Activated naive CD8-positive, alpha-beta T cell treated with anti-CD3 and anti-CD28 coated beads for 36 hours (primary cell): ENCODE measurements at regions not wholly inside any gene's neighbourhood (a gene's known extent, or its start where the extent isn't known, plus 50 kb on each side); places are given as distances from the start of the nearest gene placed in this dataset.
"Not testable (repeated sequence)": the region's sequence is repeated elsewhere in the genome, so short reads cannot be mapped to it uniquely, and the experiment has no call there.

Source experiments
- DNase-seq: peaks from one replicate; pipeline ENCODE4 v3.0.0; 2021
- H3K27ac Mint-ChIP-seq: one replicate; pipeline ENCODE4 v1.8.0; 2022; ENCODE audit warnings: mild to moderate bottlenecking, moderate library complexity, mixed read lengths
- H3K27me3 Mint-ChIP-seq: one replicate; pipeline ENCODE4 v1.8.0; 2022; ENCODE audit warnings: mild to moderate bottlenecking, mixed read lengths
- H3K36me3 Mint-ChIP-seq: one replicate; pipeline ENCODE4 v1.8.0; 2021; ENCODE audit warnings: mild to moderate bottlenecking, mixed read lengths
- H3K4me1 Mint-ChIP-seq: one replicate; pipeline ENCODE4 v1.8.0; 2021; ENCODE audit warnings: mixed read lengths
- H3K4me3 Mint-ChIP-seq: one replicate; pipeline ENCODE4 v1.8.0; 2022; ENCODE audit warnings: mild to moderate bottlenecking, moderate library complexity, mixed read lengths
- H3K9me3 Mint-ChIP-seq: one replicate; pipeline ENCODE4 v1.8.0; 2022; ENCODE audit warnings: mixed read lengths

DNA sequence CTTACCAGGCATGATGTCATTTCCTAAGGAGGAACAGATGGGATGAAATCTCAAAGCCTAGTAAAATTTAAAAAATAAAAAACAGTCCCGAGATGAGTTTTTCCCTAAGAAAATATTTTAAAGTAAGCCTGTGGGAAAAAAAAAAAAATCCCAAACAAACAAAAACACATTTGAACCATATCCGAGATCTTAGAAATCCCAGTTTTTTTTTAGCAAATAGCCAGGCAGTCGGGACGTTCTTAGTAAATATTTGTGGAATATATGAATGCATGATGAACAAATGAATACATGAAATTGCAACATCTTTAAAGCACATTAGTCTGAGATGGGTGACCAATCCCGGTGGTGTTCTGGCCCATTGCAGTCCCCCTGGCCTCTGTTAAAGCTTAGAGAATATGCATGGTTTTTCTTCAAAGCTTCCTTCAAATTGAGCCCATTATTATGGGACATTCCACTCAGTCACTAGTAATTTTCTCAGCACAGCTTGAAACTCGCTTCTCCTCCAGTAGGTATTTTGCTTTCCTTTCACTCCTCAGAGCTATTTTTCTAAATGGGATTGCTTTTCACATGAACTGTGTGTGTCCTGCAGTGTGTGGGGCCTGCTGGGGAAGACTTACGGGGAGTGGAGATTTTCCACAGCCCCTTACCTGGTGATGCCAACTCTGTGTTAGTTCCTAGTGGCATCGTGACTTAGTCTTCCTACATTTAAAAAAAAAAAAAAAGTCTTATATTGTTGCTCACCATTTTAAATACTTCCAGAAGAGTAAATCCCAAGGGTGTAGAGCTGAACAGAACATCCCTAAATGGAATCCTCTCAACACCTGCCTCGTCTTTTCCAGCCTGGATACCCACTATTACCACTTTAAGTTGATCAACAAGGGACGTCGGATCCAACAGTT lies 255.6 kb upstream of the NBPF12 start:
- not testable (repeated sequence) for H3K27ac Mint-ChIP-seq

DNA sequence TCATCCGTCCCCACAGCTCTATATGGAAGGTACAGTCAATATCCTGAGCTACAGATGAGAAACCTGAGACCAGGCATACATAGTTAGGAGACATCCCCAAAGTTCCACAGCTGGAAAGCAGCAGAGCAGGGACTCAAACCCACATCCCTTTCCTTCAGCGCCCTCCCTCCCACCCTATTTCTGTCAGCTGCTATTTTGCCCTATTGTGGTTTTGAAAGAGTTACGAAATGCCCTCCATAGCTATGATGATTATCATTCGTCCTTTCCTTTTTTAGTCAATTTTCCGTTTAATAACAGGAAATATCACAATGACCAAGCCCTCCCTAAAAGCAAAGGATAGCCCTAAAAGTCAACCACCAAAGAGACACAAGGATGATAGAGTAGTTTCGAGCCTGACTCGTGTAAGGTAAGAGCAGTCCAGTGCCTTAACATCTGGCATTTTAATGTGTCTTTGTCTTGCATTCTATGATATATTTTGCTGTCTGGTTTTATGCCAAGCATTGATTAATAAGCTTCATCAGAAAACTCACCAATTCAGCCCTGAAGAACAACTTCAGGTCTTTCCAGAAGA lies 264.3 kb upstream of the NBPF12 start:
- DNase-seq, H3K4me1 Mint-ChIP-seq, H3K9me3 Mint-ChIP-seq, H3K36me3 Mint-ChIP-seq, H3K27ac Mint-ChIP-seq, H3K4me3 Mint-ChIP-seq, H3K27me3 Mint-ChIP-seq: not testable (repeated sequence)

More for the DNA sequence above, 255.6 kb upstream of the NBPF12 start:
- H3K9me3 Mint-ChIP-seq, DNase-seq, H3K4me1 Mint-ChIP-seq, H3K36me3 Mint-ChIP-seq, H3K4me3 Mint-ChIP-seq, H3K27me3 Mint-ChIP-seq: not testable (repeated sequence)

DNA sequence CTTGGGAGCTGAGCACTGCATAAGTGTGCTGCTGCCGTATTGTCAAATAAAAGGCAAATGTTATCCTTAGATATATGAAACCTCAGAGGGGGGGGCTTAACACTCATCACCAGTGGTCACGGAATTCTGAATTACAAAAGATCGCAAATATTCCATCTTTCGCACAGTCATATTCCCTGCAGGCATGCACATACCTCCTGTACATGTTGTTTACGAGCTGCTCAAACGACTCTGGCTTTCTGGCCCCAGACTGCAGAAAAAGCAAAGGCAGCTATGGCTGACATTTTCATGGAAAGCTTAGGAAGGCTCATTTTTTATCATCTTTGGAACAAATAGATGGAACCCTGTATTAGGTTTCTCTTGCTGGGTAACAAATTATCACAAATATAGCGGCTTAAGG lies 265.5 kb upstream of the NBPF12 start:
- not testable (repeated sequence) for H3K4me1 Mint-ChIP-seq, H3K27ac Mint-ChIP-seq, H3K27me3 Mint-ChIP-seq, H3K36me3 Mint-ChIP-seq, DNase-seq, H3K9me3 Mint-ChIP-seq, H3K4me3 Mint-ChIP-seq

DNA sequence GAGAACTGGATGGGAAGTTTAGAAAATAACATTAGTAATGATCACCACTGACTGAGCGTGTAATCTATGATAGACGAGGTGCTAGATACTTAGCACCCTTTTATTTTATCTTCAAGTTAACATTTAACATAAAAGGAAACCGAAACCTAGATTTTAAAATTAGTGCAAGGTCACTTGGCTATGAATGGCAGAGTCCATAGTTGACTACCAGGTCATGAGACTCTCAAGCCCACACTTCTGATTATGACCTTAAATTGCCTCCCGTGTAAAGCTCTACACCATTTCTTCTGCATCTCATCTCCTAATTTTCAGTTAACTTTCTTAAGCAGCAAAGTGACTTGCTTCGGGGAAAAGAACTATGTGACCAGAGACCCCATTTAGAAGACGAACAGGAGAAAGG lies 266.5 kb upstream of the NBPF12 start:
- not testable (repeated sequence) for H3K9me3 Mint-ChIP-seq, DNase-seq, H3K27ac Mint-ChIP-seq, H3K4me1 Mint-ChIP-seq, H3K36me3 Mint-ChIP-seq, H3K4me3 Mint-ChIP-seq, H3K27me3 Mint-ChIP-seq

DNA sequence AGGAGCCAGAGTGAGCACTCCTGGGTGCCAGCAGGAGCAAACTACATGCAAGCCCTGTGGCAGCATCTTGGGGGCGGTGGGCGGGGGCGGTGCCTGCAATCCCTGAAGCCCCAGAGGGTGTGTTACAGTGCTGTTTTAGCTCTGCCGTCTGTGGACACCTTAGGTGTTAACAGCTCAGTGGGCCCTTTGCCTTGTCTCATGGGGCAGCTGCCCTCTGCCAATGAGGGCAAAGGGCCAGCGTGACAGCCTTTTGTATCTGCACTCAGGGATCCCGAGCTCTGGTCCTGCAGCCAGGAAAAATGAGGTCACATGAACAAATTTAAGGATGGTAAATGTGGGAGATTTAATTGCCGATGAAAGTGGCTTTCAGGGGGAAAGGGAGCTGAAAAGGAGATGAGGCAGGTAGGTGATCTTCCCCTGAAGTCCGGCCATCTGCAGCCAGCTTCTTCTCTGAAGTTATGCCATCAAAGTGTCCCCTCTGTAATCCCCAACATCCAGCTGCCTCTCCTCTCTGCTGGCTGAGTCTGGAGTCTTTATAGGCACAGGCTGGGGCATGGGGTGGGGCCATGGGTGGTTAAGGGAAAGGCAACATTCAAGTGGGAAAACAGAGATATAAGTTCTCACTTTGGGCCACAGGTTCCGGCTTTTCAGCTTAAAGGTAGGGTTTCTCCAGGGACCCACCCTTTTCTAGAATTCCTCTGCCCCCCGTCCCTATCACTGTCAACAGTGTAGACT lies 267.1 kb upstream of the NBPF12 start:
- not testable (repeated sequence) for H3K4me1 Mint-ChIP-seq

DNA sequence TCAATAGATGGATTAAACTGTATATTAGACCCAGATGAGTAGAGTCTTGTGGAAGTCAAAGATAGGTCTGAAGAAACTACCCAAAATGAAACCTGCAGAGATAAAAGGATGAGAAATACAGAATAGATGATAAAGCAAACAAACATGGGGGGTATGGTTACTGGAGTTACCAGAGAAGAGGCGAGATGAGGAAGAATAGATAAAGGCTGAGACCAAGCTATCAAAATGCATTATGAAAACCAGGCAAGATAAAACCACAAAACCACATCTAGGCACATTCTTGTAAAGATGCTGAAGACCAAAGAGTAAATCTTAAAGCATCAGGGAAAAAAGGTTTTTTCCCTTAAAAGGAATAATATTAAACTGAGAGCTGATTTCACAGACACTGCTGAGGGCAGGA lies 271.8 kb upstream of the NBPF12 start:
- not testable (repeated sequence) for H3K9me3 Mint-ChIP-seq, H3K27ac Mint-ChIP-seq, DNase-seq

More for the DNA sequence above, 267.1 kb upstream of the NBPF12 start:
- not testable (repeated sequence) for H3K9me3 Mint-ChIP-seq, DNase-seq, H3K4me3 Mint-ChIP-seq, H3K36me3 Mint-ChIP-seq, H3K27ac Mint-ChIP-seq, H3K27me3 Mint-ChIP-seq

DNA sequence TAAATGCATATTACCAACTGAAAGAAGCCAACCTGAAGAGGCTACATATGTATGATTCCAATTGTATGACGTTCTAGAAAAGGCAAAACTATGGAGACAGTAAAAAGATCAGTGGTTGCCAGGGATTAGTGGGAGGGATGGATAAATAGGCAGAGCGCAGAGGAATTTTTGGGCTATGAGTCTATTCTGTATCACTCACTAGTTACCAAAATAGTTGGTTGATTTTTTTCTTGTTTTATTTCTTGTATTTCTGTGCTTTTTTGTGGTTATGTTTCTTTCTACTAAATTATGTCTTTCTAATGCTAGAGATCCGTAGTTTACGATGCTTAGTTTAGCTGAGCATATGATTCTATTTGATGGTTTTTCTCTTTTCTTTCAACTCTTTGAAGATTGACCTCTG lies 277.9 kb upstream of the NBPF12 start:
- not testable (repeated sequence) for H3K4me3 Mint-ChIP-seq, H3K27me3 Mint-ChIP-seq, H3K9me3 Mint-ChIP-seq, H3K36me3 Mint-ChIP-seq, H3K27ac Mint-ChIP-seq, DNase-seq, H3K4me1 Mint-ChIP-seq

More for the DNA sequence above, 271.8 kb upstream of the NBPF12 start:
- not testable (repeated sequence) for H3K4me3 Mint-ChIP-seq, H3K27me3 Mint-ChIP-seq, H3K4me1 Mint-ChIP-seq, H3K36me3 Mint-ChIP-seq

DNA sequence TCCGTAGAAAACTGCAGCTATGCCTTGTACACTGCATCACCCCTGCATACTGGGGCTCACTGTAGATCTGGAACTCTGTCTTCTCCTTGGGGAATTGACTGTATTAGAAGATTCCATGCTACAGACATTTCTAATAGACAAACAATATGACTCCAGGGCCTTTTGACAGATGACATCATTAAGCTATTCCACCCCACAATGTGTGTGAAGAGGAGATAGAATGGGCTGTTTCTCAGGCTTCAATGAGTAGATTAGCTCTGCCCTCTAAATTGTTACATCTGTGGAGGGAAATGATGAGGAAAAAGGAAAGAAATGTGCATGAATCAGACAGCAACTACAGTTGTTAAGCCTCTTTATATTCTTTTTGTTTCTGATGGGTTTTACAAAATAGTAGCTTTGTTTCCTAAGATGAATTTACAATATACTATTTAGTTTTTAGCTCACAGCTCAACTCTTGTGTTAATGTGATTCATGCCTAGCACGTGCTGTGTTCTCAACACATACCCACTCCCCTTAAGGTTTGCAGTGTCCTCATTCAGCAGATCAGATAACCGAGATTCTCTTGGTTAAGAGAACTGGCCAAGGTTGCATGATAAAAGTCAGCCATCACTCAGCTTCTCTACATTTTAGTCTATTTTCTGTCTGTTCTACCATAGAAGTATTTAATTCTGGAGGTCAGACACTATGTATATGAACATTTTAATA lies 281.6 kb upstream of the NBPF12 start:
- H3K36me3 Mint-ChIP-seq, DNase-seq, H3K9me3 Mint-ChIP-seq, H3K27ac Mint-ChIP-seq, H3K4me1 Mint-ChIP-seq, H3K4me3 Mint-ChIP-seq, H3K27me3 Mint-ChIP-seq: not testable (repeated sequence)

DNA sequence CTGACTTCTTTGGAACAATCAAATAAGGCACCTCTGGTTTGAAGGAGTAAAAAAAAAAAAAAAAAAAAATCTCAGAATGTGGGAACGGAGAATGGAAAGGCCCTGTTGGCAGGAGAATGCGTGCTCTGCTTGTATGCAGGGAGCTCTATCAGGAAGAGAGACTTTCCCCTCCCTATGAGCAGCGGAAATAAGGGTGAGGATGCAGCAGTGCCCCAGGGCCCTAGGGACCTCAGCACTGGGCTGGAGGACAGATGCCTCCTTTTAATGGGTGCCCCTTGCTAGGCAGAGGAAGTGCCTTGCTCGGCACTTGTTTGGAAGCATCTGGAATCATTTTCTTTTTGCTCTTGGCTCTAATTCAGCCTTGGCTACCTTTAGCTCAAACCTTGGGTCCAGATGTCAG lies 283.4 kb upstream of the NBPF12 start:
- not testable (repeated sequence) for H3K27me3 Mint-ChIP-seq, H3K27ac Mint-ChIP-seq, H3K9me3 Mint-ChIP-seq, H3K36me3 Mint-ChIP-seq, DNase-seq, H3K4me3 Mint-ChIP-seq, H3K4me1 Mint-ChIP-seq

DNA sequence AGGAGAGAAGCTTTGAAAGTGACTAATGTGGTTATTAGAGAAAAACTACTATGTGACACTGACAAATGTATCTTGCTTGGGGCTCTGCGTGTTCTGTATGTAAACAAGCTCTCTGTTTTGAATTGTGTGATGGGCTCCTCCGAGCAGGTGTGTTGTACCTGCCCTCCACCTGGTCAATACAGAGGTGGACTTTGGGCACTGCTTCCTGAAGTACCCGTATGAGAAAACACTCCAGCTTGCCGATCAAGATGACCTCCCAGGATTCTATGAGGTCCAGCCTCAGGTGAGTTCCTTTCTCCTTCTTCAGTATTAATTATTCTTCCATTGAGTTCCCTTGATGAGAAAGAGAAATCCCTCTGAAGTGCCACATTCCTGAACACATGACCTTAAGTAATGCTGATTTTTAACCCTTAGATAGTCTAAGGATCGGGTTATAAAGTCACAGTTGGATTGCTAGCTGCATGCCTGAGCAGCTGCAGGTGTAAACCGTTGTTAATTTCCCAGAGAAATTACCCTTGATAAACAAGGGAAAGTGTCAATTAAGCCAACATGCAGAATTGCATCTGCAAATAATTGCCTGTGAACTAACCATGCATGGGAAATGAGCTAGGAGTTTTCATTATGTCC lies 292.0 kb upstream of the NBPF12 start:
- H3K4me3 Mint-ChIP-seq, H3K36me3 Mint-ChIP-seq: not testable (repeated sequence)

DNA sequence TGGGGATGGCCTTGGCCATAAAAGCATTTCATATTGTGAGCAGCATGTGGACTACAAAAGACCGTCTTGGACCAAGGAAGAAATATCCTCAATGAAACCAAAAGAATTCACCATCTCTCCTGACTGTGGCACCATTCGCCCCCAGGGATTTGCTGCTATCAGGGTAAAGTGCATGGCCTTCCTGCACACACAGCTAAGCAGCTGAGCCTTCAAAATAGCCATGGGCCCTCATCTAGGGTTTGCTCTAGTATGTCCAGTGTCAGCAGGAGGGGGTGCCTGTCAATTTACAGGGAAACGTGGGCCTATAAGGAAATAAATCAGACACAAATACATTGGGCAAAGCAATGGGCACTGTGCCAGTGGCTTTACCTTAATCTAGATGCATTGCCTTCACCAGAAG lies 296.6 kb upstream of the NBPF12 start:
- H3K4me1 Mint-ChIP-seq, H3K9me3 Mint-ChIP-seq: not testable (repeated sequence)

More for the DNA sequence above, 292.0 kb upstream of the NBPF12 start:
- DNase-seq, H3K9me3 Mint-ChIP-seq, H3K4me1 Mint-ChIP-seq, H3K27ac Mint-ChIP-seq, H3K27me3 Mint-ChIP-seq: not testable (repeated sequence)

DNA sequence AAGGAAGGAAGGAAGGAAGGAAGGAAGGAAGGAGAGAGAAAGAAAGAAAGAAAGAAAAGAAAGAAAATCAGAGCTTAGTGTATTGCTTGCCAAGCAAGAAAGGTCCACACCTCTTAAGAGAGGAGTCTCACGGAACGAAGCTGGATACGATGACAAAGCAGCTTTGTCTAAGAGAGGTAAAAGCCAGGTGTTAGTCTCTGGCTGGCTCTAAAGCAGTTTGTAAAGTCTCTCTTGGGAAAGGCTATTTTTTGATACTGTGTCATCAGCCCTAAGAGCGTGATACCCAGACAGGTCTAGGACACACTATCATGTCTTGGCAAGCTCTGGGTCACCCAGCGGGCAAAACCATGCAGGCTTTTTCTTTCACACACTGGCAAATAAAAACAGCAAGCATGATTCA lies 297.5 kb upstream of the NBPF12 start:
- DNase-seq, H3K36me3 Mint-ChIP-seq, H3K4me3 Mint-ChIP-seq, H3K9me3 Mint-ChIP-seq, H3K27me3 Mint-ChIP-seq, H3K4me1 Mint-ChIP-seq, H3K27ac Mint-ChIP-seq: not testable (repeated sequence)

More for the DNA sequence above, 296.6 kb upstream of the NBPF12 start:
- not testable (repeated sequence) for H3K27me3 Mint-ChIP-seq, H3K4me3 Mint-ChIP-seq, DNase-seq, H3K27ac Mint-ChIP-seq, H3K36me3 Mint-ChIP-seq

DNA sequence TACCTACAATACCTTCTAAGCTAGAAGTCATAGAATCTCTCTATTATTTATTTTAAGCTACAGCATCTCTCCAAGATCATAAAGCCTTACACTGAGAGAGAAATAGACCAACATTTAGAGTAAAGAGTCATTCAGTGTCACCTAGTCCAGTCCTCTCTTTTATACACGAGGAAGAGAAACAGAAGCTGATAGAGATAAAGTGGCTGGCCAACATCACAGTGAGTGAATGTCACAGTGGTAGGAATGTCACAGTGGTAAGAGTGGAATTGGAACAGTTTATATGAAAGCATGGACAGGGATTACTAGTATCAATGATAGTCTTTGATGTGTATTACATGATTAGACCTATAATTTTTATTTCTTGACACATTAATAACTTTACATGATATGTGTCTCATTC lies 307.8 kb upstream of the NBPF12 start:
- not testable (repeated sequence) for DNase-seq, H3K9me3 Mint-ChIP-seq, H3K4me1 Mint-ChIP-seq, H3K27ac Mint-ChIP-seq, H3K4me3 Mint-ChIP-seq, H3K27me3 Mint-ChIP-seq, H3K36me3 Mint-ChIP-seq

DNA sequence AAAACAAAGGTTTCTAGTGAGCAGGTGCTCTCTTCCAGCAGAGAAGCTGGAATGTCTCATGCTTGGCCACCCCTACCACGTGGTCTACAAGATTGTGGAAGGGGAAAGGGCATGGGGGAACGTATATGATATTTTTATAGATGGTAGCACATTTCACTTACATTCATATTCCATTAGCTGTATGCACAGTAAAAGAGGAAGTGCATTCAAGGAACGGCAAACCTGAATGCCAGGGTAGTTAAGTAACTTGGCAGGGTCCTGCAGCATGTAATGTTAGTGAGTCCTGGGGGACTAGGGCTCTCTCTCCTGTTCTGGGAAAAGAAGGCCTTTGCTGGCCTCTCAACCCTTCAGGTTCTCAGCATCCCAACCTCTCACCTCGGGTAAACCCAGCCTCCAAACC lies 319.5 kb upstream of the NBPF12 start:
- H3K9me3 Mint-ChIP-seq, H3K27me3 Mint-ChIP-seq, H3K4me3 Mint-ChIP-seq, H3K4me1 Mint-ChIP-seq, H3K36me3 Mint-ChIP-seq, DNase-seq, H3K27ac Mint-ChIP-seq: not testable (repeated sequence)

DNA sequence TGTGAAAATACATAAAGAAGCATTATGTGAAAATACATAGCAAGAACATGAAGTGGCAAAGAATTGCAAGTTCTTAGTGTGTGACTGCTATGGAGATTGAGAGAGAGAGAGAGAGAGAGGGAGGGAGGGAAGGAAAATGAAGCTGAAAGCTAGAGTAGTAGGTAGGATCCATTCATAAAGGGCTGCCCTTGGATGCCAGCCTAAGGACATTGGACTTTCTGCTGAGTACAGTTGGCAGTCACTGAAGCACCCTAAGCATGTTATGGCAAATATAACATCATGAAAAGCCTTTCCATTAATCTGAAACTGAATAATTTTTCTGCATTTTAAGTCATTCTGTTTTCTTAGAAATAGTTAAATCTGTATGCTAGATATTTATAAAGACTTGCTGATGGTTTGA lies 333.4 kb upstream of the NBPF12 start:
- not testable (repeated sequence) for H3K9me3 Mint-ChIP-seq, H3K4me3 Mint-ChIP-seq, H3K27ac Mint-ChIP-seq, H3K36me3 Mint-ChIP-seq, H3K4me1 Mint-ChIP-seq, H3K27me3 Mint-ChIP-seq, DNase-seq
